ENCODE measurements at regions not wholly inside any gene's neighbourhood (a gene's known extent, or its start where the extent isn't known, plus 50 kb on each side); places are given as distances from the start of the nearest gene placed in this dataset.

DNA sequence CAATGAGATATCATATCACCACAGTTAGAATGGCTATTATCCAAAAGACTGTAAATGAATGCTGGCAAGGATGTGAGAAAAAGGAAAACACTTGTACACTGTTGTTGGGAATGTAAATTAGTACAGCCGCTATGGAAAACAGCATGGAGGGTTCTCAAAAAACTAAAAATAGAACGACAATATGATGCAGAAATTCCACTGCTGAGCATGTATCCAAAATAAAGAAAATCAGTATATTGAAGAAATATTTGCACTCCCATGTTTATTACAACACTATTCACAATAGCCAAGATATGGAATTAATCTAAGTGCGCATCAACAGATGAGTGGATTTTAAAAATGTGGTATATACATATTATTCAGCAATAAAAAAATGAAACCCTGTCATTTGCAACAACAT, 898.9 kb upstream of the MAN1A1 start:
- Histone ChIP-seq H3K4me1 (no peaks in the 10 kb centered on the region), H3K27me3 (no peaks in the 10 kb centered on the region), H3K36me3 (no peaks in the 10 kb centered on the region), H3K27ac (no peak overlapping the region), H3K9me3 (no peaks in the 10 kb centered on the region), H3K4me3 (replicated peaks in 1 of 3) (no peak overlapping the region)
- no peak for DNase-seq
- TF ChIP-seq POLR2A (IDR thresholded peaks at IDR 0.05) = no peak
- TF ChIP-seq, protein P1, sequence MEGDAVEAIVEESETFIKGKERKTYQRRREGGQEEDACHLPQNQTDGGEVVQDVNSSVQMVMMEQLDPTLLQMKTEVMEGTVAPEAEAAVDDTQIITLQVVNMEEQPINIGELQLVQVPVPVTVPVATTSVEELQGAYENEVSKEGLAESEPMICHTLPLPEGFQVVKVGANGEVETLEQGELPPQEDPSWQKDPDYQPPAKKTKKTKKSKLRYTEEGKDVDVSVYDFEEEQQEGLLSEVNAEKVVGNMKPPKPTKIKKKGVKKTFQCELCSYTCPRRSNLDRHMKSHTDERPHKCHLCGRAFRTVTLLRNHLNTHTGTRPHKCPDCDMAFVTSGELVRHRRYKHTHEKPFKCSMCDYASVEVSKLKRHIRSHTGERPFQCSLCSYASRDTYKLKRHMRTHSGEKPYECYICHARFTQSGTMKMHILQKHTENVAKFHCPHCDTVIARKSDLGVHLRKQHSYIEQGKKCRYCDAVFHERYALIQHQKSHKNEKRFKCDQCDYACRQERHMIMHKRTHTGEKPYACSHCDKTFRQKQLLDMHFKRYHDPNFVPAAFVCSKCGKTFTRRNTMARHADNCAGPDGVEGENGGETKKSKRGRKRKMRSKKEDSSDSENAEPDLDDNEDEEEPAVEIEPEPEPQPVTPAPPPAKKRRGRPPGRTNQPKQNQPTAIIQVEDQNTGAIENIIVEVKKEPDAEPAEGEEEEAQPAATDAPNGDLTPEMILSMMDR (IDR thresholded peaks at IDR 0.05) = no peak
- 73 to 76% methylated on average over 3 of the region's 3 CpGs for whole genome bisulfite sequencing, 2 donors
- intact Hi-C loops (cut with DNase I) = no loop called here

DNA sequence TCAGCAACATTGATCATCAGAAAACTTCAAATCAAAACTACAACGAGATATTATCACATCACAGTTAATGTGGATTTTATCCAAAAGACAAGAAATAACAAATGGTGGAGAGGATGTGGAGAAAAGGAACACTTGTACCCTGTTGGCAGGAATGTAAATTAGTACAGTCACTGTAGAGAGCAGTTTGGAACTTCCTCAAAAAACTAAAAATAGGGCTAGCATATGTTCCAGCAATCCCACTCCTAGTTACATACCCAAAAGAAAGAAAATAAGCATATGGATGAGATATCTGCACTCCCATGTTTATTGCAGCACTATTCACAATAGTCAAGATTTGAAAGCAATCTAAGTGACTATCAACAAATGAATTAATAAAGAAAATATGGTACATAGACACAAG, 887.7 kb upstream of the MAN1A1 start:
- WGBS, 2 donors = 79 to 80% methylated on average over 1 of the region's 1 CpG

DNA sequence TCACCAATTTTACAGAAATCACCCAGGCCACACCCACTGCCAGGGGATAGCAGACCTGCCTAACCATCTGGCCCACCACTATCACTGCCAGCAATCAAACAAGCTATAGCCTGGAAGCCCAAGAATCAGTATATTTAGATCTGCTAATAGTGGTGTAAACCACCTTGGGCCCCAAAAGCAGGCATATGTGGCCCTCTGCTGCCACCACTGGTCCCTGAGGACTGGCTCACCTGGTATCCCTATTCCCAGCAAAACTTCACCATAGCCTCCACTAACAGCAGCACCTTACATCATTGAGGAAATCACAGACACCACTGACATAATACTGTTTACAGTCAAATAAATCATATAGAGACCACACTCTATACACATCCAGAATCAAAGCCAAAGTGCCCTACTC, 880.4 kb upstream of the MAN1A1 start:
- Histone ChIP-seq H3K4me3 (replicated peaks in 1 of 3) (no peak overlapping the region), H3K27me3 (no peaks in the 10 kb centered on the region), H3K4me1 (no peaks in the 10 kb centered on the region), H3K27ac (no peak overlapping the region), H3K9me3 (no peaks in the 10 kb centered on the region), H3K36me3 (no peaks in the 10 kb centered on the region)
- TF ChIP-seq, protein P1 (IDR thresholded peaks at IDR 0.05) = no peak
- TF ChIP-seq POLR2A (IDR thresholded peaks at IDR 0.05) = no peak
- no peak for DNase-seq
- intact Hi-C loops (cut with DNase I) = no loop called here

More for the DNA sequence above, 887.7 kb upstream of the MAN1A1 start:
- DNase-seq = no peak
- Histone ChIP-seq H3K9me3 (no peaks in the 10 kb centered on the region), H3K36me3 (no peaks in the 10 kb centered on the region), H3K4me1 (no peaks in the 10 kb centered on the region), H3K4me3 (replicated peaks in 1 of 3) (no peak overlapping the region), H3K27ac (no peak overlapping the region), H3K27me3 (no peaks in the 10 kb centered on the region)
- intact Hi-C loops (cut with DNase I) = no loop called here
- TF ChIP-seq, protein P1 (IDR thresholded peaks at IDR 0.05) = no peak
- TF ChIP-seq POLR2A (IDR thresholded peaks at IDR 0.05) = no peak

DNA sequence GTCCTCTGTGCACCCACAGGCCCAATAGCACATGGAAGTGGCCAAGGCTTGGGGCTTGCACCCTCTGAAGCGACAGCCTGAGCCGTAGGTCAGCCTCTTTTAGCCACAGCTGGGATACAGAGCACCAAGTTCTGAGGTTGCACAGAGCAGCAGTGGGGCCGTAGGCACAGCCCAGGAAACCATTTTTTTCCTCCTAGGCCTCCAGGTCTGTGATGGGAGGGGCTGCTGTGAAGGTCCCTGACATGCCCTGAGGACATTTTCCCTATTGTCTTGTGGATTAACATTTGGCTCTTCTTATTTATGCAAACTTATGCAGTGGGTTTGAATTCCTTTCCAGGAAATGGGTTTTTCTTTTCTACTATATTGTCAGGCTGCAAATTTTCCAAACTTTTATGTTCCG, 878.7 kb upstream of the MAN1A1 start:
- Histone ChIP-seq H3K4me1 (no peaks in the 10 kb centered on the region), H3K27me3 (no peaks in the 10 kb centered on the region), H3K27ac (no peak overlapping the region), H3K9me3 (no peaks in the 10 kb centered on the region), H3K4me3 (replicated peaks in 1 of 3) (no peak overlapping the region), H3K36me3 (no peaks in the 10 kb centered on the region)
- TF ChIP-seq, protein P1 (IDR thresholded peaks at IDR 0.05) = no peak
- no peak for TF ChIP-seq POLR2A (IDR thresholded peaks at IDR 0.05)
- intact Hi-C loops (cut with DNase I) = no loop called here
- no peak for DNase-seq
- WGBS, 2 donors = 86 to 100% methylated on average over 4 of the region's 4 CpGs

DNA sequence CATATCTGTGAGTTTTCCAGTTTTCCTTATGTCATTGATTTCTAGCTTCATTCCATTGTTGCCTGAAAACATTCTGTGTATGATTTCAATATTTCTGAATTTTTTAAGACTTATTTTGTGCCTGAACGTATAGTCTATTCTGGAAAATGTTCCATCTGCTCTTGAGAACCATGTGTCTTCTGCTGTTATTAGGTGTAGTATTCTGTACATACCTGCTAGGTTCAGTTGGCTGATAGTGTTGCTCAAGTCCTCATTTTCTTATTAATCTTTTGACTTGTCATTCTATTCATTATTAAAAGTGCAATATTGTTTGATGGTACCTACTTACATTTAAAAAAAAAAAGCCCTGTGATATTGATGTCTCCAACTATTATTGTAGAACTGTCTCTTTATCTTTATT, 869.8 kb upstream of the MAN1A1 start:
- intact Hi-C loops (cut with DNase I) = no loop called here
- H3K36me3 ChIP-seq = no peaks in the 10 kb centered on the region
- WGBS, 2 donors = 89 to 91% methylated on average over 1 of the region's 1 CpG
- no peaks in the 10 kb centered on the region for H3K9me3 ChIP-seq
- no peaks in the 10 kb centered on the region for H3K27me3 ChIP-seq
- TF ChIP-seq, protein P1 (IDR thresholded peaks at IDR 0.05) = no peak
- TF ChIP-seq POLR2A (IDR thresholded peaks at IDR 0.05) = no peak
- no peaks in the 10 kb centered on the region for H3K4me1 ChIP-seq
- DNase-seq = no peak
- H3K4me3 ChIP-seq (replicated peaks in 1 of 3) = no peak overlapping the region
- no peak overlapping the region for H3K27ac ChIP-seq
